ENCODE measurements at regions not wholly inside any gene's neighbourhood (a gene's known extent, or its start where the extent isn't known, plus 50 kb on each side); places are given as distances from the start of the nearest gene placed in this dataset.
"Not testable (repeated sequence)": the region's sequence is repeated elsewhere in the genome, so short reads cannot be mapped to it uniquely, and the experiment has no call there.

DNA sequence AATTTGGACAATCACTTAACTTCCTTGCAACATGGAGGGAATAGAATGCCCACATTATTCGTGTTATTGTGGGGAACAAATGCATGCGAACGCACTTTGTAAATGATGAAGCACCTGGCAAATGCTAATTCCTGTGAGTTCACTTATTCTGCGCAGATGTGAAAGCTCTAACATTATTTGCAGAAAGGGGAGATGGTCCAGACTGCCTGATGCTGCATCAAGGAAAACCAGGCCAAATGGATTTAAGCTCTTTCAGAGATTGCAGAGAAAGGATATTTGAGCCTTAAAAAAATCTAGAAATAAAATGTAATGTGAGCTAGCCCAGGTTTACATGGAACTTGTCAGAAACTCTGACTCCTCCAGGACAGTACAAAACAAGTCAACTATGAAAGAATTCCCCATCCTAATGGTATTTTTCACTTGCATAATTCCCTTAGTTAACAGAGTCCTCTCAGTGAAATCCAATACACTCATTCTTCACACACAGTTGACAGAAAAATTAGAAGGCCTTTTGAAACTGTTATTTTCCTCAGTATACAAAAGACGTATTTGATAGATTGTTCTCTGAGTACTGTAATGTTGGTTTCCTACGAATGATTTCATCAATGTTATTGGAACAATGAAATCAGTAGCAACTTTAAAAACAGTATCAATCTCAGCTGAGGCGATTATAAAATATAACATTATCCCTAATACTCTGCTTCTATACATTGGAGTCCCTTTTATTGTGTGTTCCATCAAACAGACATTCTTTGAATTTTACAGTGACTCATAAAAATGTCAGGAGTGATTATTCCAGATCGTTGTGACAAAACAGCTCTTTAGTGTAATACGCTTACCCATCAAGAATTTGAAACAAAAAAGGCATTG is 136.3 kb upstream of the ANK3 start:
- H3K4me3 ChIP-seq (ENCODE audit: low read length), result no peak overlapping the region
- no peak for DNase-seq (ENCODE audit: low read depth)
- TF ChIP-seq, protein P1, sequence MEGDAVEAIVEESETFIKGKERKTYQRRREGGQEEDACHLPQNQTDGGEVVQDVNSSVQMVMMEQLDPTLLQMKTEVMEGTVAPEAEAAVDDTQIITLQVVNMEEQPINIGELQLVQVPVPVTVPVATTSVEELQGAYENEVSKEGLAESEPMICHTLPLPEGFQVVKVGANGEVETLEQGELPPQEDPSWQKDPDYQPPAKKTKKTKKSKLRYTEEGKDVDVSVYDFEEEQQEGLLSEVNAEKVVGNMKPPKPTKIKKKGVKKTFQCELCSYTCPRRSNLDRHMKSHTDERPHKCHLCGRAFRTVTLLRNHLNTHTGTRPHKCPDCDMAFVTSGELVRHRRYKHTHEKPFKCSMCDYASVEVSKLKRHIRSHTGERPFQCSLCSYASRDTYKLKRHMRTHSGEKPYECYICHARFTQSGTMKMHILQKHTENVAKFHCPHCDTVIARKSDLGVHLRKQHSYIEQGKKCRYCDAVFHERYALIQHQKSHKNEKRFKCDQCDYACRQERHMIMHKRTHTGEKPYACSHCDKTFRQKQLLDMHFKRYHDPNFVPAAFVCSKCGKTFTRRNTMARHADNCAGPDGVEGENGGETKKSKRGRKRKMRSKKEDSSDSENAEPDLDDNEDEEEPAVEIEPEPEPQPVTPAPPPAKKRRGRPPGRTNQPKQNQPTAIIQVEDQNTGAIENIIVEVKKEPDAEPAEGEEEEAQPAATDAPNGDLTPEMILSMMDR (conservative IDR thresholded peaks at IDR 0.05; ENCODE audit: low read length), result no peak

DNA sequence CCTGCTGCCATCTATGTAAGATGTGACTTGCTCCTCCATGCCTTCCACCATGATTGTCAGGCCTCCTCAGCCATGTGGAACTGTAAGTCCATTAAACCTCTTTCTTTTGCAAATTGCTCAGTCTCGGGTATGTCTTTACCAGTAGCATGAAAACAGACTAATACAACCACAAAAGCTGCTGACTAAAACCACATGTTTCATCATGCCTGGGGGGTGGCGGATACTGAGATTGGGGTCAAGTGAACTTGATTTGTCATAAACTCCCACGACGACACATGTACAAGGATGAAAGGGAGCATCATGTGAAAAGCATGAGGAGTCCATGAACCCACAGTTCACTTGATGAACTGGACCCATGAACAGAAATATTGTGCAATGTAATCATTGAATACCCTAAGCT is 134.9 kb upstream of the ANK3 start:
- DNase-seq (ENCODE audit: low read depth), result peak; percentile 64
- no peak overlapping the region for H3K4me3 ChIP-seq (ENCODE audit: low read length)
- TF ChIP-seq, protein P1 (conservative IDR thresholded peaks at IDR 0.05; ENCODE audit: low read length), result no peak

DNA sequence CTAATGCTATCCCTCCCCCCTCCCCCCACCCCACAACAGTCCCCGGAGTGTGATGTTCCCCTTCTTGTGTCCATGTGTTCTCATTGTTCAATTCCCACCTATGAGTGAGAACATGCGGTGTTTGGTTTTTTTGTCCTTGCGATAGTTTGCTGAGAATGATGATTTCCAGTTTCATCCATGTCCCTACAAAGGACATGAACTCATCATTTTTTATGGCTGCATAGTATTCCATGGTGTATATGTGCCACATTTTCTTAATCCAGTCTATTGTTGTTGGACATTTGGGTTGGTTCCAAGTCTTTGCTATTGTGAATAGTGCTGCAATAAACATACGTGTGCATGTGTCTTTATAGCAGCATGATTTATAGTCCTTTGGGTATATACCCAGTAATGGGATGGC is 133.7 kb upstream of the ANK3 start:
- DNase-seq (ENCODE audit: low read depth); H3K4me3 ChIP-seq (ENCODE audit: low read length): not testable (repeated sequence)

DNA sequence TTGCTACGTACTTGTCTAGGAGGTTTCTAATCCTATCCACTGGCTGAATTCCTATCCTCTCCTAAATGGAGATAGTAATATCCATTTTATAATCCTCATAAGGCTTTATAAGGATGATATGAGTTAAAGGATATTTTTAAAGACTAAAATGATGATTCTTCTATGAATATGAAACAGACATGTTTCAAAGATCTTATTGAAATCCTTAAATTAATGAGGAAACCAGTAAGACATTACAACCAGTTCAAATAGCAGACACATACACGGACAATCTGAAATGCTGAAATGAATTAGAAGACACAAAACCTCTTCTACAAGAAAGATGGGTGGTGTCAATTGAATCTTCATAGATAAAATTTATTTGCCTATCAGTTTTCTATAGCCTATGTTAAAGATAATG is 132.9 kb upstream of the ANK3 start:
- no peak overlapping the region for H3K4me3 ChIP-seq (ENCODE audit: low read length)
- TF ChIP-seq, protein P1 (conservative IDR thresholded peaks at IDR 0.05; ENCODE audit: low read length), result no peak
- DNase-seq (ENCODE audit: low read depth), result no peak

DNA sequence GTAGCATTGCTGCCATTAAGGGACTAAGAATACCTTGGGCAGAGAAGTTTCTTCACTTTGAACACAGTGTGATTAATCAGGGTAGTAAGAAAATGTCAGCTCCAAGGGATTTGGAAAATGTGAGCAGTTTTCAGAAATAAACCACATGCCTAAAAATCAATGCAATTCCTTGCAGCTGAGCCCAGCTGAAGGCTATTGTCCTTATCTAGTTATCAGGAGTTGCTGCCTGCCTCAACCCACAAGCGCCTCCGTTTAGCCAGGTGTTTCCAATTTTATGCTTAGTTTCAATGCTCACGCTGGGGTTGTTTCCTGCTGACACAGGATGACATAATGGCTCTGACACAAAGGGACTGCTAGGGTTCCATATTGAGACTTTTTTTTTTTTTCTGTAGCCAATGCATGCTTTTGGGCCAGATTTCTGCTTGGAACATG is 132.3 kb upstream of the ANK3 start:
- TF ChIP-seq, protein P1 (conservative IDR thresholded peaks at IDR 0.05; ENCODE audit: low read length), result no peak
- no peak overlapping the region for H3K4me3 ChIP-seq (ENCODE audit: low read length)
- DNase-seq (ENCODE audit: low read depth), result peak; percentile 77

DNA sequence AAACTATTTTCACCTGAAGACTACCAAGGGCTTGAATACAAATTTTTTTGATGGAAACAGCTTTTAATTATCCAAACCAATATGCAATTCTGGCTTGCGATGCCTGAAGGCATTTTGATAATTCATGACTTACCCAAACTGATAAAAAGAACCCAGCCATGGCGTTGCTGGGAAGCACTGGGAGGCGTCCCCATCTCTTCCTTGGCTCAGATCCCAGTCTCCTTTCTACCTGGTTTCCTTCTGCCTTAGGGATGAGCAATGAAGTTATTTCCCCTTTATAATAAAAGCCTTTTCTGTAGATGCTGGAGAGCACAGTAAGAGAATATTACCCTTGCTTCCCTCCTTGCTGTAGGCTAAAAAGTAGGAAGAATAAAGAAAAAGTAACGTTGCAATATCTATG is 129.1 kb upstream of the ANK3 start:
- TF ChIP-seq, protein P1 (conservative IDR thresholded peaks at IDR 0.05; ENCODE audit: low read length), result no peak
- DNase-seq (ENCODE audit: low read depth), result no peak
- H3K4me3 ChIP-seq (ENCODE audit: low read length), result no peak overlapping the region

DNA sequence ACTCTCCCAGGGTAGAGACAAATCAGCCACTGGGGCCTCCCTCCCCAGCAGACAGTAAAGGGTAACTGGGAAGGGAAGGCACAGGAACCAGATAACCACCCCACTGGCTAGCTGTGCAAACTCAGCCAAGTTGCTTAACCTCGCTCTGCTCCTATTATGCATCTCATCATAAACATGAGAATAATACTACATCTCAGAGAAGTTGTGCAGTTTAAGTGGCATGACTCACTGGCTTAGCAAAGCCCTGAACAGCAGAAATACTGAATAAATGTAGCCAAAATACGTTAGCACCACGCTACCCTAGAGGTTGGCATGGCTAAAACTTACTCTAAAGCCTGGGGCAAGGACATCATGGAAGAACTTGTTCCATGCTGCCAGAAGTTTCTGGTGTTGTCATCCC is 128.1 kb upstream of the ANK3 start:
- DNase-seq (ENCODE audit: low read depth), result no peak
- TF ChIP-seq, protein P1 (conservative IDR thresholded peaks at IDR 0.05; ENCODE audit: low read length), result no peak
- H3K4me3 ChIP-seq (ENCODE audit: low read length), result no peak overlapping the region

Measured in AG10803 (cell line).